Activated CD4-positive, alpha-beta T cell treated with anti-CD3 and anti-CD28 coated beads, Interleukin-2, Interleukin-4, amounts not matched to agents 100 ng/mL and 50 ng/mL, durations not matched to agents 16 hours and 8 hours (primary cell): ENCODE measurements at regions not wholly inside any gene's neighbourhood (a gene's known extent, or its start where the extent isn't known, plus 50 kb on each side); places are given as distances from the start of the nearest gene placed in this dataset.
"Not testable (repeated sequence)": the region's sequence is repeated elsewhere in the genome, so short reads cannot be mapped to it uniquely, and the experiment has no call there.

ENCODE experiments used
- DNase-seq: peaks from one replicate; pipeline ENCODE4 v3.0.0-alpha.2; 2020; ENCODE audit warnings: low spot score

DNA sequence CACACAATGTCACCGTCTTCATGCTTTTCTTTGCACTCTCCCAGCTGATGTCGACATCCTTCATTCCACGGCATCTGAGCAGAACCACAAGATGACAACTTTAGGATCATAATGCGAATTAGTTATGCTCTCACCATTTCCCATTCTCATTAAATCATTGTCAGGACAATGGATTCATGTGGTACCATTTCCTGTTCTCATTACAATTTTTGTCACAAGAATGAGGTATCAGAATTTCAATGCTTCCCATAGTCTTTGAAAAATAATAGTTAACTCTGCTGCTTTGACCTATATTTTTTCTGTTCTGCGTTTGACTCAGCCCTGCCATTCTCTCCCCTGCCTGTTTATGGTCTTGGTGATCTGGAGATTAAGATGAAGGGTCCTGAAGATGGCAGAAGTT, 175.7 kb upstream of the MDFIC2 start:
- no peak for DNase-seq

GRCh38 chr3:70486414-70487017, 174.1 kb upstream of the MDFIC2 start:
- DNase-seq, result no peak

GRCh38 chr3:70476174-70476573, 163.7 kb upstream of the MDFIC2 start:
- no peak for DNase-seq

DNA sequence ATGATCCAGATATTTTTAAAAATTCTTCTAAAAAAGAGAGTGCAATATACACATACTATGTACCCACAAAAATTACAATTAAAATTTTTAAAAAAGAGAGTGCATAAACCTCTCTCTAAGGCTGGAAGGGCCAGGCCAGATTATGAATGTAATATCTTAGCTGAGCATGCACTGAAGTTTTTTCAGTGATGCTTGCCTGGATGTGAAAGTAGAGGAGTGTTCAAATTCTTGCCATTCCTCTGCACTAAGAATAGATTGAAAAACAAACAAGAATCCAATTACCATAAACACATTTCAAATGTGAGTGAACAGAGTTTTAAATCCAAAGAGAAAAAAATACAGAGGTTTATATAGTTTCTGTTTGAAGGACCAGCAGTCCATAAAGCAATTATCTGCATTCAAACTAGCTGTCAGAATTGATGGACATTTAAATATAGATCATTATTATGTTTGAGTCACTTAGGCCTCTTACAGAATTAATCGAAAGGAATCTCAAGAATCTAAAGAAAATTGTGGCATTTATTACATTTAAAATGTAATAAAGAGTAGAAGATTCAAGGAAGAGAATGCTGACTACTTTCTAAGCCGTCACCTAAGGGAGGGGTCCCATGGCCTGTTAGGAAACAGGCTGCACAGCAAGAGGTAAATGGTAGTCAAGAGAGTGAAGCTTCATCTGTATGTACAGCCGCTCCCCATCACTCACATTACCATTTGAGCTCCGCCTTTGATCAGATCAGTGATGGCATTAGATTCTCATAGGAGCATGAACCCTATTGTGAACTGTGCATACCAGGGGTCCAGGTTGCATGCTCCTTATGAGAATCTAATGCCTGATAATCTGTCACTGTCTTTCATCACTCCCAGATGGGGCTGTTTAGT, 159.3 kb upstream of the MDFIC2 start:
- no peak for DNase-seq

- no peak for DNase-seq
Measured at GRCh38 chr3:70466096-70466495, 153.7 kb upstream of the MDFIC2 start.

- no peak for DNase-seq
Measured at GRCh38 chr3:70464876-70465275, 152.4 kb upstream of the MDFIC2 start.

- DNase-seq, result no peak
Measured at GRCh38 chr3:70464465-70464864, 152.0 kb upstream of the MDFIC2 start.

- DNase-seq, result not testable (repeated sequence)
Measured at GRCh38 chr3:70450220-70450619, 137.8 kb upstream of the MDFIC2 start.

GRCh38 chr3:70435422-70435821, 123.0 kb upstream of the MDFIC2 start:
- not testable (repeated sequence) for DNase-seq

GRCh38 chr3:70433091-70433490, 120.7 kb upstream of the MDFIC2 start:
- no peak for DNase-seq

DNA sequence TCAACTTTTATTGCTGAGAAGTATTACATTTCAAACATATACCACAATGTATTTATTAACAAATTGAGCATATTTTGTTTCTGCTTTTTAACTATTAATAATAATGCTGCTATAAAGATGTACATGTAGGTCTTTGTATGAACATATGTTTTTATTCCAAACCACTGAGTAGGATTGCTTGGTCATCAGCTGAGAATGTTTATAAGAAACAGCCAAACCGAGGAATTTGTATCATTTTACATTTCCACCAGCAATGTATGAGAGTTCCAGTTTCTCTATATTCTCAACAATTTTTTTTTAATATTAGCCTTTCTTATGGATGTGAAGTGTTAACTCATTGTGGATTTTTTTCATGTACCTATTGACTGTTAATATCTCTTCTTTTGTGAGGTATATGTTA, 119.5 kb upstream of the MDFIC2 start:
- no peak for DNase-seq

DNA sequence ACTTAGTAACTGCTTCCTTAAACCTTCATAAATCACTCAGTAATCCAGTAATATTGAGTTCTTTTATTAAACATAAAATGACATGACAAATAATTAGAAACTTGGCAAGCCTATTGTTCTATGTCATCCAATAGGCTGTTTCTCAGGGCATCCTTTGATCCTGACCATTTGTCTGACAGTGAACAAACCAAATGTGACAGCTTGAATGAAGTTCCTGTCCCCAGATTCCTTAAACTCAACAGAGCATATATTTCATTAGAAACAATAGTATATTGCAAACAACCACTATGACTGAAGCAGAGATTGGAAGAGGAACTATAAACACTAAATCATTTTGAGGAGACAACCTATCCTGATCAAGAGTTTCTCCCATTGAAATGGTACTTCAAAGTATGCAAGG, 113.6 kb upstream of the MDFIC2 start:
- no peak for DNase-seq

DNA sequence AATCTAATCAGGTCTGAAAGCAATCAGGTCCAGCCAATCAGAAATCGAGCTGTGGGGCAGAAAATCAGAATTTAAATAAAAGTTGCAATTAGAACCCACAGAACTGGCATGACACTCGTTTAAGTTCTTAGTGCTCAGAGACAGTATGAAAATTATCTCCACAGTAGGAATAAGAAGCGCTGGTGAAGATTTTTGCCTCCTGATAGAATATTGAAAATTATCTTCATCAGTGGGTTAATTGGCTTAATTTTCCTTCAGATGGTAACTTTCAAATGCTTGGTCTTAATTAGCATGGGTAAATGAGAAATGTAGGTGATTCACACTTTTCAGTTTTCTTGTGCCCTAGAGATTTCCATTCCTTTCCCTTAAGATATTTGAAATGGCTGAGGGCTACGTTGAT, 109.1 kb upstream of the MDFIC2 start:
- no peak for DNase-seq

DNA sequence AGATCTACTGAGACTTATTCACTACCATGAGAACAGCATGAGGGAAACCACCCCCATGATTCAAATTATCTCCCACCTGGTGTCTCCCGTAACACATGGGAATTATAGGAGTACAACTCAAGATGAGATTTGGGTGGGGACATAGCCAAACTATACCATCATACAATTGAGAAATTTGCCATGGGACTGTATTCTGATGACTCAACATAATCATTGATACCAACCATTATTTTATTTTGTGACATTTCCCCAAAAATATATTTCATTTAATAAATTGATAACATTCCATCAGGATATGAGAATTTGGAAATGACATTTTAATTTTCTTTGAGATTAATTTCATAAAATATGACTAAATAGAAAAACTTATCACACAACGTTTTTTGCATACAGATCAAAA, 96.6 kb upstream of the MDFIC2 start:
- no peak for DNase-seq

- no peak for DNase-seq
Measured at GRCh38 chr3:70400194-70400593, 87.8 kb upstream of the MDFIC2 start.

DNA sequence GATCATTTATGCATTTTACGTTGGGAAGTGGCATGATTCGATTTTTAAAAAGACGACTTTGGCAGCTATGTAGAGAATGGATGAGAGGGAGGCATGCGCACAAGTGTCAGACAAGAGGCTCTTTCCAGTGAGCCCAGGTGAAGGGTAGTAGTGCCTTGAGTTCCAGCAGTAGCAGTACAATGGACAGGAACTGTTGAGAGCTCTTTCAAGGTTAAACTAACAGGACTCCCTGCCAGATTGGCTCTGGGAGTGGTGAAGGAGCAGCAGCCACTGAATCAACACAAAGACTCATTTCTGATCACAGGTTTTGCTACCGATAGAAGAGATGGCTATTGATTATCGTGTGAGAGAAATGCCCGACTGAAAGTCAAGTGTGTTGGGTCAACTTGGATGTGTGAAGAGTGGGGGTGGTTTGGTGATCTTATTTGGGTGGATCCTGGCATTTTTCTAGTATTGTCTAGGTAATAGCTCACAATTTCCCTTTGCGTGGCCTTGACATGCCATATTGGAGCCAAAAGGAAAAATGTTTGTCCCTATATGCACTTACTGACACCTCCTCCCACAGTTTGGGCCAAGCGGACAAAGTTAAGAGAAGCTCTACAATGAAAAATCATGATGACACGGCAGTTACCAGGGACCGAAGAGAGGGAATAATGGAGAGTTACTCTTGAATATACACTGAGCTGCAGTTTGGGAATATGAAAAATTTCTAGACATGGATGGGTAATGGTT, 81.6 kb upstream of the MDFIC2 start:
- no peak for DNase-seq

DNA sequence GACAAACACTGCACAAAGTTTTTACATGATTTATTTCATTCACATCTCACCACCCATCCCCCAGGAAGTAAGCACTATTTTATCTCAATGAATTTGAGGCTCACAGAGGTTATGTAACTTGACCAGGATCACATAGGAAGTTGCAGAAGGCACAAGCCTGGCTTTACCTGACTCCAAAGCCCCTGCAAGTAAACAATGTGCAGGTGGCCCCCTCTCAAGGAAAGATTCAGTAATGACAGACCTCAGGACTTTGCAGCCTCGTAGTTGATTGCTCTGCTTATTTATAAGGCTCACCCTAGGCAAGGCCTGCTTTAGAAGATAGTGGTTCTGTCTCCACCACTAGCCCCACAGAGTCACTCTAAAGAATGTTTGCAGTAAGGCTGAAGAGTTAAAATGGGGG, 79.8 kb upstream of the MDFIC2 start:
- DNase-seq, result no peak

GRCh38 chr3:70387889-70388288, 75.5 kb upstream of the MDFIC2 start:
- no peak for DNase-seq

DNA sequence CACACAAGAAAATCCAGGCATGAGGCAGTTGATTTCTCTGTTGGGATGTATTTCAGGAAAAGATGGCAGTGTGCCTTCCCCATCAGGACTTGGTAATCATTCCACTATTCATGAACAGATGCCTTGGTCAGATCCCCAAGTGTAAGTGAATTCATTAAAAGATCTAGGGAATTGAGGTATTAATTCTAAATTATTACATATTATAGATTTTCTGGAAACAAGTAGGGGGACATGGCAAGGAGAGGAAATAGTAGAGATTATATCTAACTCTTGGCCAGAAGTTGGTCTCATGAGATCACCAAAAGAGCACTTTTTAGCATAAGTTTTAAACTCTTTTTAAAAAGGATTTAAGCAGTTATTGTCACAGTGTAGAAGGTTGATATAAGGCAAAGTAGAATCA, 74.4 kb upstream of the MDFIC2 start:
- no peak for DNase-seq

DNA sequence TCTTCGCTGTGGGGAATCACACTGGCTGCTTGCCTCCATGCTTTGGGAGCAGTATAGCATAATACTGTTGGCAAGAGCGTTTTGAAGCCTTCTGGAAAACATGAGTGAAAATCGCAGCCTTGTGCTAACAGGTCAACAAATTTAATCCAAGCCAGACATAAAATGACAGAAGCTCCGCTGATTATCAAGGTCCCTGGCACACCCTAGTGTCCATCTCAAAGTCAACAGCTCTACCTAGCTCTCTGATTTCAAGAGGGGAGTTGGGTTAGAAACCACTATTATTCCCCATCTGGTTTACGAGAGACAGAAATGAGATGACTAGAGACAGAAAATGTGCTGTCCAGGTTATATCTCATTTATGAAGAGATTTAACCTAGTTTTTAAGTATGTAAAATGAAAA, 73.6 kb upstream of the MDFIC2 start:
- no peak for DNase-seq

- peak; percentile 8 for DNase-seq
Measured at GRCh38 chr3:70383360-70383831, 71.0 kb upstream of the MDFIC2 start.

DNA sequence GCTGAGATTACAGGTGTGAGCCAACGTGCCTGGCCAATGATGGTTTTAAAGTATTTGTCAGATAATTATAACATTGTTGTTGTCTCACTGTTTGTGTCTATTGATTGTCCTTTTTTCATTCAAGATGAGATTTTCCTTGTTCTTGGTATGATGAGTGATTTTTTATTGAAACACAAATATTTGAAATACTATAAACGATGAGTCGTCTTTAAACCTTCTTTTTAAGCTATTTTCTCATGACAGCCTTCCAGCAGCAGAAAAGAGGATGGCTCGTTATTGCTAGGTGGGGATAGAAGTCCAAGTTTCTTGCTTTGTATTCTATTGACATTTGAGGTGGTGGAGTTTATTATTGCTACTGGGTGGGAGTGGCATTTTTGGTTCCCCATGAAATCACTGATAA, 61.7 kb upstream of the MDFIC2 start:
- DNase-seq, result no peak
